NCI-H345 treated with DMSO at 0.1 percent for 48 hours (cell line): ENCODE measurements at regions not wholly inside any gene's neighbourhood (a gene's known extent, or its start where the extent isn't known, plus 50 kb on each side); places are given as distances from the start of the nearest gene placed in this dataset.
A peak's percentile ranks its signal among the peaks of the same experiment; 100 is the strongest.
"Not testable (repeated sequence)": the region's sequence is repeated elsewhere in the genome, so short reads cannot be mapped to it uniquely, and the experiment has no call there.

Source experiments
- DNase-seq: peaks from one replicate; lab custom pipeline; 2025; ENCODE audit not compliant: unreplicated experiment; lab: John Stamatoyannopoulos, UW

GRCh38 chr21:14009238-14009981 lies 201.3 kb downstream of the LIPI start:
- not testable (repeated sequence) for DNase-seq

- DNase-seq = not testable (repeated sequence)
Measured at GRCh38 chr21:14008436-14008835, 202.3 kb downstream of the LIPI start.

GRCh38 chr21:14008006-14008405 lies 202.7 kb downstream of the LIPI start:
- not testable (repeated sequence) for DNase-seq

- not testable (repeated sequence) for DNase-seq
Measured at GRCh38 chr21:14006144-14006543, 204.6 kb downstream of the LIPI start.

GRCh38 chr21:13986996-13987958 lies 223.5 kb downstream of the LIPI start:
- not testable (repeated sequence) for DNase-seq

GRCh38 chr21:13985865-13986863 lies 224.6 kb downstream of the LIPI start:
- DNase-seq = not testable (repeated sequence)

GRCh38 chr21:13985137-13985864 lies 225.5 kb downstream of the LIPI start:
- not testable (repeated sequence) for DNase-seq

- DNase-seq = not testable (repeated sequence)
Measured at GRCh38 chr21:13984728-13985127, 226.0 kb downstream of the LIPI start.

- DNase-seq = not testable (repeated sequence)
Measured at GRCh38 chr21:13981176-13982087, 229.3 kb downstream of the LIPI start.

- peak; percentile 0 for DNase-seq
Measured at GRCh38 chr21:13980115-13980662, 230.6 kb downstream of the LIPI start.

- not testable (repeated sequence) for DNase-seq
Measured at GRCh38 chr21:13979608-13980007, 231.1 kb downstream of the LIPI start.

- not testable (repeated sequence) for DNase-seq
Measured at GRCh38 chr21:13974582-13974981, 236.2 kb downstream of the LIPI start.

- not testable (repeated sequence) for DNase-seq
Measured at GRCh38 chr21:13969853-13970252, 240.9 kb downstream of the LIPI start.

- not testable (repeated sequence) for DNase-seq
Measured at GRCh38 chr21:13969002-13969401, 241.8 kb downstream of the LIPI start.

GRCh38 chr21:13963259-13963658 lies 247.5 kb downstream of the LIPI start:
- not testable (repeated sequence) for DNase-seq

- no peak for DNase-seq
Measured at GRCh38 chr21:13937236-13937635, 273.5 kb downstream of the LIPI start.

GRCh38 chr21:13936033-13936937 lies 274.5 kb downstream of the LIPI start:
- DNase-seq = not testable (repeated sequence)
